ENCODE measurements at regions not wholly inside any gene's neighbourhood (a gene's known extent, or its start where the extent isn't known, plus 50 kb on each side); places are given as distances from the start of the nearest gene placed in this dataset.

DNA sequence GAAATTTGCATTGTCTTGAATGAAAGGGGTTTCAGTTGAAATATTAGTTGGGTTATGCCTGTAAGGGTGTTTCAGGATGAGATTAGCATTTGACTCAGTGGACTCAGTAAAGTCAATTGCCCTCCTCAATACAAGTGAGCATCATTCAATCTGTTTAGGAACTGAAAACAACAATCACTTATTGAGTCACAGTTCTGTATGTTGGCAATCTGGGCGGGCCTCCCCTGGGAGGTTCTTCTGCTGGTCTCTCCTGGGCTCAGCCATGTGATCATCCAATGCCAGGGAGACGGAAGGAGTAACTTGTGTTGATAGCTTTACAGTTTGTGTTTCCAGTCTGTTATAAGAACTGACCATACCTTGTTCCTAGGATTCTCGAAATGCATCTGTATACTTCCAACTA, 262.9 kb upstream of the RUNX1 start:
- intact Hi-C loops (cut with DNase I) = no loop called here
- no peak for DNase-seq
- TF ChIP-seq POLR2A (IDR thresholded peaks at IDR 0.05) = no peak
- TF ChIP-seq, protein P1, sequence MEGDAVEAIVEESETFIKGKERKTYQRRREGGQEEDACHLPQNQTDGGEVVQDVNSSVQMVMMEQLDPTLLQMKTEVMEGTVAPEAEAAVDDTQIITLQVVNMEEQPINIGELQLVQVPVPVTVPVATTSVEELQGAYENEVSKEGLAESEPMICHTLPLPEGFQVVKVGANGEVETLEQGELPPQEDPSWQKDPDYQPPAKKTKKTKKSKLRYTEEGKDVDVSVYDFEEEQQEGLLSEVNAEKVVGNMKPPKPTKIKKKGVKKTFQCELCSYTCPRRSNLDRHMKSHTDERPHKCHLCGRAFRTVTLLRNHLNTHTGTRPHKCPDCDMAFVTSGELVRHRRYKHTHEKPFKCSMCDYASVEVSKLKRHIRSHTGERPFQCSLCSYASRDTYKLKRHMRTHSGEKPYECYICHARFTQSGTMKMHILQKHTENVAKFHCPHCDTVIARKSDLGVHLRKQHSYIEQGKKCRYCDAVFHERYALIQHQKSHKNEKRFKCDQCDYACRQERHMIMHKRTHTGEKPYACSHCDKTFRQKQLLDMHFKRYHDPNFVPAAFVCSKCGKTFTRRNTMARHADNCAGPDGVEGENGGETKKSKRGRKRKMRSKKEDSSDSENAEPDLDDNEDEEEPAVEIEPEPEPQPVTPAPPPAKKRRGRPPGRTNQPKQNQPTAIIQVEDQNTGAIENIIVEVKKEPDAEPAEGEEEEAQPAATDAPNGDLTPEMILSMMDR (IDR thresholded peaks at IDR 0.05) = no peak
- peaks cover 0 to 11% (median 3%) of the 10 kb centered on the region in 12 donors for H3K9me3 ChIP-seq
- H3K4me1 ChIP-seq = peaks cover 0 to 9% (median 0%) of the 10 kb centered on the region in 12 donors
- 77 to 88% (median 84%) methylated on average over 3 of the region's 3 CpGs for WGBS, 4 donors
- no peak overlapping the region for H3K27ac ChIP-seq
- H3K36me3 ChIP-seq = no peaks in the 10 kb centered on the region
- no peak for ATAC-seq
- H3K4me3 ChIP-seq = no peak overlapping the region
- no peaks in the 10 kb centered on the region for H3K27me3 ChIP-seq

DNA sequence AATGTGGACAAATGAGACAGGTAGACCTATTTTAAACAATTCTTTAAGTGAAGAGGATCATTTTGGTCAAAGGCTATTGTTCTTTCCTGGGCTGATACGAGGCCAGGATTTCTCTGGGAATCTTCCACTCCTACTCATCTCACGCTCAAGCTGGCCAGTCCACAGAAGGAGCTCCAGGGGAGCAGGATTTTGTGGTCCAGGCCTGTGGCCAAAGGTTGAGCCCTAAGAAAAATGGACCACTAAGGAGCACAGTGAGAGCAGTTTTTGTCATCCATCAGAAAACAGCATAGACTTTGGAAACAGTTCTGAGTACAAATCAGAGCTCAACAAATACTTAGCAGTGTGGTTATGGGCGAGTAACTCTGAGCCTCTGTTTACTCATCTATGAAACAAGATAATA, 260.2 kb upstream of the RUNX1 start:
- TF ChIP-seq, protein P1 (IDR thresholded peaks at IDR 0.05) = no peak
- no peak for TF ChIP-seq POLR2A (IDR thresholded peaks at IDR 0.05)
- Histone ChIP-seq H3K36me3 (no peaks in the 10 kb centered on the region), H3K27me3 (peaks cover 0 to 5% (median 0%) of the 10 kb centered on the region in 9 donors), H3K4me3 (no peak overlapping the region), H3K9me3 (peaks cover 0 to 11% (median 3%) of the 10 kb centered on the region in 12 donors), H3K27ac (no peak overlapping the region), H3K4me1 (peaks cover 0 to 10% (median 0%) of the 10 kb centered on the region in 12 donors)
- intact Hi-C loops (cut with DNase I) = no loop called here
- WGBS, 4 donors = 63 to 73% (median 72%) methylated on average over 3 of the region's 3 CpGs
- DNase-seq (no peak), ATAC-seq (no peak)

DNA sequence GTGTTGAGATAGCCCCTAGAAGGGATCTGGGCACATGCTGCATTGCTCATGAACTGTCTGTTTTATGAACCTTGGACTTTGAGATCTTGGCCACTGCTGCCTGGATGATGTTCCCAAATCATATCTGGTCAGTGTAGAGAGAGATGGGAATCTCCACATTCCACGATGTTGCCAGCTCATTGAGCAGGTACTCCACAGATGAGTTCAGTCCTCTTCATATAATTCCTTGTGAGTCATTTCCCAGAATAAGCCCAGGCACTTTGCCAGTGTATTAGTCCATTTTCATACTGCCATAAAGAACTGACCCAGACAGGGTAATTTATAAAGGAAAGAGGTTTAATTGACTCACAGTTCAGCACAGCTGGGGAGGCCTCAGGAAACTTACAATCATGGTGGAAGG, 254.0 kb upstream of the RUNX1 start:
- Histone ChIP-seq H3K36me3 (no peaks in the 10 kb centered on the region), H3K4me1 (peaks cover 0 to 20% (median 0%) of the 10 kb centered on the region in 12 donors), H3K27ac (no peak overlapping the region), H3K9me3 (peaks cover 0 to 2% (median 0%) of the 10 kb centered on the region in 12 donors), H3K4me3 (no peak overlapping the region), H3K27me3 (peaks cover 0 to 5% (median 0%) of the 10 kb centered on the region in 9 donors)
- no peak for TF ChIP-seq POLR2A (IDR thresholded peaks at IDR 0.05)
- ATAC-seq (peak in 1 of 4 donors; percentile 38), DNase-seq (no peak)
- 40 to 73% (median 59%) methylated on average over 1 of the region's 1 CpG for WGBS, 4 donors
- intact Hi-C loops (cut with DNase I) = no loop called here

DNA sequence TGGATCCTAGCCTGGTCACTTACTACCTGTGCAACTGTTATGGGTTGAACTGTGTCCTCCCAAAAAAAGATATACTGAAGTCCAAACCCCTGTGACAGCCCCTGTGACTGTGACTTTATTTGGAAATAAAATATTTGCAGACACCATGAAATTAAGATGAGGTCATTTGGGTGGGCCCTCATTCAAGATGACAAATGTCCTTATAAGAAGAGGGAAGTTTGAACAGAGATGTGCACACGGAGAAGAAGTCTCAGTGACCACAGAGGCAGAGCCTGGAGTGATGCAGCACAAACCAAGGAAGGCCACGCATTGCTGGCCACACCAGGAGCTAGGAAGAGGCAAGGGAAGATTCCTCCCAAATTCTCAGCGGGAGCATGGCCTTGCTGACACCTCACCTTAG, 249.7 kb upstream of the RUNX1 start:
- DNase-seq (no peak), ATAC-seq (peak in 2 of 4 donors; percentile 41 to 57)
- intact Hi-C loops (cut with DNase I) = no loop called here
- Histone ChIP-seq H3K27ac (no peak overlapping the region), H3K9me3 (no peaks in the 10 kb centered on the region), H3K36me3 (no peaks in the 10 kb centered on the region), H3K4me1 (peaks cover 0 to 10% (median 0%) of the 10 kb centered on the region in 12 donors), H3K27me3 (no peaks in the 10 kb centered on the region), H3K4me3 (no peak overlapping the region)
- WGBS, 4 donors = 64 to 76% (median 72%) methylated on average over 3 of the region's 3 CpGs
- no peak for TF ChIP-seq POLR2A (IDR thresholded peaks at IDR 0.05)
- TF ChIP-seq, protein P1 (IDR thresholded peaks at IDR 0.05) = no peak

DNA sequence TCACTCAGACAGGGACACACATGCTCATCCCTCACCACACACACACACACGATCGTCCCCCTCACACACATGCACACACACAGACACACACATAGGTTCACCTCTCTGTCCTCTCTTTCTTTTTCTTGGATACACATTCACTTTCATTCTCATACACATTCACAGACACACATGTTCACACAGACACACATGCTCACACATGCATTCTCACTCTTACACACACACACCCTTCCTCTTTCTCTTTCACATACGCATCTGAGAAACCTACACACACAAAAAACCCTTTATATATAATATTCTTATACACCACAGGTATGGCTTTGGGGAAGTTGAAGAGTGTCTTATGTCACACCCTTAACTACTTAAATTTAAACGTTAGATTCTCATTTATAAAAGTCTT, 248.6 kb upstream of the RUNX1 start:
- WGBS, 4 donors = 81 to 89% (median 84%) methylated on average over 4 of the region's 4 CpGs
- no peaks in the 10 kb centered on the region for H3K27me3 ChIP-seq
- H3K4me1 ChIP-seq = peaks cover 0 to 10% (median 0%) of the 10 kb centered on the region in 12 donors

More for the DNA sequence above, 248.6 kb upstream of the RUNX1 start:
- no peak overlapping the region for H3K4me3 ChIP-seq
- no peak overlapping the region for H3K27ac ChIP-seq
- intact Hi-C loops (cut with DNase I) = no loop called here
- DNase-seq = no peak
- H3K9me3 ChIP-seq = no peaks in the 10 kb centered on the region
- no peaks in the 10 kb centered on the region for H3K36me3 ChIP-seq
- ATAC-seq = no peak
- TF ChIP-seq POLR2A (IDR thresholded peaks at IDR 0.05) = no peak
- TF ChIP-seq, protein P1 (IDR thresholded peaks at IDR 0.05) = no peak

Measured in heart left ventricle (tissue), 16 donors.